ENCODE measurements at regions not wholly inside any gene's neighbourhood (a gene's known extent, or its start where the extent isn't known, plus 50 kb on each side); places are given as distances from the start of the nearest gene placed in this dataset.

DNA sequence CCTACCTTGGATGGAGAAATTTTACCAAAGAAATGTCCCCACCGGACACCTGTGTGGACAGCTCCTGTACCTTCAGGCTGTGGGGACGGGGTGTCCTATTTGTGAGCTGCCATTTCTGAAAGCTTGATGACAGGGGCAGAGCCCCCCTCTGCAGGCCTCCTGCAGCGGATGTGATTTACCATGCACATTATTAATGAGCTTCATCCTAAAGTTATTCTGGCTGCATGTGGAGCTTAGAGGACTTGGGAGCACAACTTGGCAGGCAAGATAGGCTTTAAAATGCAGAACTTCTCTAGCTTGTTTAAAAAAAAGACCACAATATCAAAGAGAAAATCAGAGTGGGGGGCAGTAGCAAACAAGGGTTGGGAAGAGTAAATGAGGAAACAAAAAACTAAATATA lies 350.0 kb upstream of the KLHL29 start:
- no peaks in the 10 kb centered on the region for H3K27me3 ChIP-seq (ENCODE audit: control insufficient read depth in 1 of 2, insufficient read depth in 2 of 2, low read length in 2 of 2)
- H3K9ac ChIP-seq (ENCODE audit: insufficient read depth, low read depth, low read length): no peak overlapping the region
- no peaks in the 10 kb centered on the region for H3K9me3 ChIP-seq (ENCODE audit: low read length)
- H3K4me3 ChIP-seq (replicated peaks in 1 of 3; ENCODE audit: insufficient read depth in 1 of 3, low read depth in 2 of 3, low read length in 3 of 3): no peak overlapping the region
- no peak for TF ChIP-seq PHF20 (CRISPR knock-in tag; IDR thresholded peaks at IDR 0.05)
- TF ChIP-seq TBL1XR1 (IDR thresholded peaks at IDR 0.05; ENCODE audit: borderline replicate concordance, low read length, partially characterized antibody): no peak
- no peak for TF ChIP-seq HCFC1 (IDR thresholded peaks at IDR 0.05; ENCODE audit: low read depth, low read length)
- TF ChIP-seq, protein P1, sequence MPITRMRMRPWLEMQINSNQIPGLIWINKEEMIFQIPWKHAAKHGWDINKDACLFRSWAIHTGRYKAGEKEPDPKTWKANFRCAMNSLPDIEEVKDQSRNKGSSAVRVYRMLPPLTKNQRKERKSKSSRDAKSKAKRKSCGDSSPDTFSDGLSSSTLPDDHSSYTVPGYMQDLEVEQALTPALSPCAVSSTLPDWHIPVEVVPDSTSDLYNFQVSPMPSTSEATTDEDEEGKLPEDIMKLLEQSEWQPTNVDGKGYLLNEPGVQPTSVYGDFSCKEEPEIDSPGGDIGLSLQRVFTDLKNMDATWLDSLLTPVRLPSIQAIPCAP (CRISPR knock-in tag; IDR thresholded peaks at IDR 0.05; ENCODE audit: low read depth): no peak
- TF ChIP-seq KMT2B (CRISPR knock-in tag; IDR thresholded peaks at IDR 0.05): no peak
- TF ChIP-seq FUBP1 (CRISPR knock-in tag; IDR thresholded peaks at IDR 0.05; ENCODE audit: borderline replicate concordance): no peak
- TF ChIP-seq CERS6 (CRISPR knock-in tag; IDR thresholded peaks at IDR 0.05): no peak
- no peak for TF ChIP-seq ZNF263 (CRISPR knock-in tag; IDR thresholded peaks at IDR 0.05)
- no peak for TF ChIP-seq AHR (CRISPR knock-in tag; IDR thresholded peaks at IDR 0.05)
- CTCF ChIA-PET (ENCODE audit: low intra/inter-chr PET ratio, low total read pairs): no interaction called here
- intact Hi-C loops (cut with micrococcal nuclease; ENCODE audit: unreplicated experiment) (no loop called here), in situ Hi-C loops (cut with HindIII; ENCODE audit: extremely low pct_ligation_motif_present, low pct_unique_long_range_greater_than_20kb) (no loop called here)
- H3K4me1 ChIP-seq (ENCODE audit: insufficient read depth, low read length): 0 out of 2 replicates have a peak, but pooled peaks cover 4% of the 10 kb centered on the region
- H3K4me2 ChIP-seq (ENCODE audit: low read depth, low read length): no peak overlapping the region
- H4K20me1 ChIP-seq (ENCODE audit: insufficient read depth, low read length): no peaks in the 10 kb centered on the region
- no peak for DNase-seq (ENCODE audit: low spot score)
- H2AFZ ChIP-seq (ENCODE audit: low read length): no peak overlapping the region
- BruUV-seq (replicated peaks): no TSS peak
- no peak overlapping the region for H3K27ac ChIP-seq (ENCODE audit: extremely low read length, insufficient read depth, low read length)
- H3K79me2 ChIP-seq (ENCODE audit: insufficient read depth, low read length): no peaks in the 10 kb centered on the region
- no peak for FAIRE-seq
- WGBS (ENCODE audit: low lambda C conversion rate): 55% methylated on average over 3 of the region's 3 CpGs
- ATAC-seq: no peak
- no peaks in the 10 kb centered on the region for H3K36me3 ChIP-seq (replicated peaks in 1 of 2; ENCODE audit: control insufficient read depth in 1 of 2, insufficient read depth in 2 of 2, low read length in 2 of 2)
- POLR2A ChIA-PET: no interaction called here

Measured in HepG2 (cell line).